GM19023 (cell line): ENCODE measurements at regions not wholly inside any gene's neighbourhood (a gene's known extent, or its start where the extent isn't known, plus 50 kb on each side); places are given as distances from the start of the nearest gene placed in this dataset.

Source experiments
- ATAC-seq: cut with Tn5 transposase; IDR thresholded peaks from one replicate; pipeline ENCODE4 v1.9.1; 2021; ENCODE audit warnings: mild to moderate bottlenecking, moderate library complexity; ENCODE audit not compliant: unreplicated experiment

GRCh38 chr2:16051841-16052564 is 111.7 kb downstream of the MYCN start:
- ATAC-seq = no peak

GRCh38 chr2:16050908-16051489 is 110.6 kb downstream of the MYCN start:
- ATAC-seq = no peak

GRCh38 chr2:16050261-16050907 is 110.0 kb downstream of the MYCN start:
- no peak for ATAC-seq

- no peak for ATAC-seq
These were observed 109.1 kb downstream of the MYCN start for GRCh38 chr2:16049406-16049805.

GRCh38 chr2:16048466-16048865 is 108.1 kb downstream of the MYCN start:
- no peak for ATAC-seq

GRCh38 chr2:16047701-16048100 is 107.4 kb downstream of the MYCN start:
- ATAC-seq = no peak

- no peak for ATAC-seq
These were observed 106.3 kb downstream of the MYCN start for GRCh38 chr2:16046649-16047048.

GRCh38 chr2:16045653-16046352 is 105.5 kb downstream of the MYCN start:
- no peak for ATAC-seq

GRCh38 chr2:16044946-16045456 is 104.7 kb downstream of the MYCN start:
- ATAC-seq = no peak

GRCh38 chr2:16043627-16044026 is 103.3 kb downstream of the MYCN start:
- no peak for ATAC-seq

- no peak for ATAC-seq
These were observed 102.8 kb downstream of the MYCN start for GRCh38 chr2:16043192-16043591.

- no peak for ATAC-seq
These were observed 101.9 kb downstream of the MYCN start for GRCh38 chr2:16042201-16042700.

GRCh38 chr2:16040271-16041010 is 100.1 kb downstream of the MYCN start:
- ATAC-seq = no peak

GRCh38 chr2:16039823-16040222 is 99.5 kb downstream of the MYCN start:
- ATAC-seq = no peak

- ATAC-seq = no peak
These were observed 98.7 kb downstream of the MYCN start for GRCh38 chr2:16039055-16039454.

GRCh38 chr2:16038621-16039020 is 98.3 kb downstream of the MYCN start:
- no peak for ATAC-seq

- no peak for ATAC-seq
These were observed 97.6 kb downstream of the MYCN start for GRCh38 chr2:16037808-16038457.

- ATAC-seq = no peak
These were observed 96.6 kb downstream of the MYCN start for GRCh38 chr2:16036951-16037350.

- ATAC-seq = no peak
These were observed 95.7 kb downstream of the MYCN start for GRCh38 chr2:16035747-16036745.
